ENCODE measurements at regions not wholly inside any gene's neighbourhood (a gene's known extent, or its start where the extent isn't known, plus 50 kb on each side); places are given as distances from the start of the nearest gene placed in this dataset.

GRCh38 chr3:34419801-34420200, 621.4 kb downstream of the PDCD6IP start:
- DNase-seq (ENCODE audit: low read depth), result no peak
- TF ChIP-seq, protein P1, sequence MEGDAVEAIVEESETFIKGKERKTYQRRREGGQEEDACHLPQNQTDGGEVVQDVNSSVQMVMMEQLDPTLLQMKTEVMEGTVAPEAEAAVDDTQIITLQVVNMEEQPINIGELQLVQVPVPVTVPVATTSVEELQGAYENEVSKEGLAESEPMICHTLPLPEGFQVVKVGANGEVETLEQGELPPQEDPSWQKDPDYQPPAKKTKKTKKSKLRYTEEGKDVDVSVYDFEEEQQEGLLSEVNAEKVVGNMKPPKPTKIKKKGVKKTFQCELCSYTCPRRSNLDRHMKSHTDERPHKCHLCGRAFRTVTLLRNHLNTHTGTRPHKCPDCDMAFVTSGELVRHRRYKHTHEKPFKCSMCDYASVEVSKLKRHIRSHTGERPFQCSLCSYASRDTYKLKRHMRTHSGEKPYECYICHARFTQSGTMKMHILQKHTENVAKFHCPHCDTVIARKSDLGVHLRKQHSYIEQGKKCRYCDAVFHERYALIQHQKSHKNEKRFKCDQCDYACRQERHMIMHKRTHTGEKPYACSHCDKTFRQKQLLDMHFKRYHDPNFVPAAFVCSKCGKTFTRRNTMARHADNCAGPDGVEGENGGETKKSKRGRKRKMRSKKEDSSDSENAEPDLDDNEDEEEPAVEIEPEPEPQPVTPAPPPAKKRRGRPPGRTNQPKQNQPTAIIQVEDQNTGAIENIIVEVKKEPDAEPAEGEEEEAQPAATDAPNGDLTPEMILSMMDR (IDR thresholded peaks at IDR 0.05; ENCODE audit: insufficient read depth, low read length, poor library complexity, severe bottlenecking), result no peak
- no peaks in the 10 kb centered on the region for H3K27me3 ChIP-seq (ENCODE audit: control insufficient read depth, insufficient read depth, low read length)
- H3K4me3 ChIP-seq (ENCODE audit: low read depth, low read length), result no peak overlapping the region
- no peaks in the 10 kb centered on the region for H3K36me3 ChIP-seq (ENCODE audit: control insufficient read depth, insufficient read depth, low read length)

GRCh38 chr3:34421762-34422161, 623.3 kb downstream of the PDCD6IP start:
- H3K36me3 ChIP-seq (ENCODE audit: control insufficient read depth, insufficient read depth, low read length), result no peaks in the 10 kb centered on the region
- TF ChIP-seq, protein P1 (IDR thresholded peaks at IDR 0.05; ENCODE audit: insufficient read depth, low read length, poor library complexity, severe bottlenecking), result no peak
- no peaks in the 10 kb centered on the region for H3K27me3 ChIP-seq (ENCODE audit: control insufficient read depth, insufficient read depth, low read length)
- H3K4me3 ChIP-seq (ENCODE audit: low read depth, low read length), result no peak overlapping the region
- no peak for DNase-seq (ENCODE audit: low read depth)

- no peak for DNase-seq (ENCODE audit: low read depth)
- no peaks in the 10 kb centered on the region for H3K36me3 ChIP-seq (ENCODE audit: control insufficient read depth, insufficient read depth, low read length)
- no peaks in the 10 kb centered on the region for H3K27me3 ChIP-seq (ENCODE audit: control insufficient read depth, insufficient read depth, low read length)
- TF ChIP-seq, protein P1 (IDR thresholded peaks at IDR 0.05; ENCODE audit: insufficient read depth, low read length, poor library complexity, severe bottlenecking), result no peak
- no peak overlapping the region for H3K4me3 ChIP-seq (ENCODE audit: low read depth, low read length)
Measured at GRCh38 chr3:34439796-34440195, 641.4 kb downstream of the PDCD6IP start.

- Histone ChIP-seq H3K27me3 (ENCODE audit: control insufficient read depth, insufficient read depth, low read length) (no peaks in the 10 kb centered on the region), H3K4me3 (ENCODE audit: low read depth, low read length) (no peak overlapping the region), H3K36me3 (ENCODE audit: control insufficient read depth, insufficient read depth, low read length) (no peaks in the 10 kb centered on the region)
- TF ChIP-seq, protein P1 (IDR thresholded peaks at IDR 0.05; ENCODE audit: insufficient read depth, low read length, poor library complexity, severe bottlenecking), result no peak
- DNase-seq (ENCODE audit: low read depth), result no peak
Measured at GRCh38 chr3:34444137-34444536, 645.7 kb downstream of the PDCD6IP start.

DNA sequence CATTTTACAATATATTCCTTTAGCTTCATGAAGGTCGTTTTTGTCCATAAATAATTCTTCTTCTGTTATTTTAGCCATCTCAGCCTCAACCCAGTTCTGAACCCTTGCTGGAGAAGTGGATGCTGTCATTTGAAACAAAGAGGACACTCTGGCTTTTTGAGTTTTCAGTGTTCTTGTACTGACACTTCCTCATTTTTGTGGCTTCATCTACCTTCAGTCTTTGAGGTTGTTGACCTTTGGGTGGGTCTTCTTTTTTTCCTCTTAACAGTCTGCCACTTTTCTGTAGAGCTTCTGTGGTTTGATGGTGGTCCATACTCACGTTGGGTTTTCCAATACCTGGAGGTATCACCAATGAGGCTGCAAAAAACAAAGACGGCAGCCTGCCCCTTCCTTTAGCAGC, 650.9 kb downstream of the PDCD6IP start:
- TF ChIP-seq, protein P1 (IDR thresholded peaks at IDR 0.05; ENCODE audit: insufficient read depth, low read length, poor library complexity, severe bottlenecking), result no peak
- Histone ChIP-seq H3K27me3 (ENCODE audit: control insufficient read depth, insufficient read depth, low read length) (no peaks in the 10 kb centered on the region), H3K4me3 (ENCODE audit: low read depth, low read length) (no peak overlapping the region), H3K36me3 (ENCODE audit: control insufficient read depth, insufficient read depth, low read length) (no peaks in the 10 kb centered on the region)
- DNase-seq (ENCODE audit: low read depth), result no peak

DNA sequence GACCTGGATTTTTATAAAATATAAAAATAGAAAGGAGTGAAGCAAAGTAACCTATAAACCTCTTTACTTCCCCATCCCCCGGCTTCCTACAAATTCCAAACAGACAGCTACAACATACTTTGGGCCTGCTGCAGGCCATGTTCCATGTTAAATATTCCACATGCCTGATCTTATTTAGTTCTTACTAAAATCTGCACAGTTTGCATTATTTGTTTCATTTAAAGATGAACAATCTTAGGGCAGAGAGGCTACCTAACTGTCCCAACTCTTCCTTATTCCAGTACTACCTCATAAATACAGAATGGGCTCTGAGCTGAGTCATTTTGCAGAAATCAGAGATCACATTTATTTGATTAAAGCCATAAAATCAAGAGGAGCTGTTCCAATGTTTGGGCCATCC, 665.0 kb downstream of the PDCD6IP start:
- no peaks in the 10 kb centered on the region for H3K36me3 ChIP-seq (ENCODE audit: control insufficient read depth, insufficient read depth, low read length)

More for the DNA sequence above, 665.0 kb downstream of the PDCD6IP start:
- Histone ChIP-seq H3K27me3 (ENCODE audit: control insufficient read depth, insufficient read depth, low read length) (no peaks in the 10 kb centered on the region), H3K4me3 (ENCODE audit: low read depth, low read length) (no peak overlapping the region)
- no peak for DNase-seq (ENCODE audit: low read depth)
- TF ChIP-seq, protein P1 (IDR thresholded peaks at IDR 0.05; ENCODE audit: insufficient read depth, low read length, poor library complexity, severe bottlenecking), result no peak
